HG02840 (cell line): ENCODE measurements at regions not wholly inside any gene's neighbourhood (a gene's known extent, or its start where the extent isn't known, plus 50 kb on each side); places are given as distances from the start of the nearest gene placed in this dataset.

Experiments used
- ATAC-seq: cut with Tn5 transposase; IDR thresholded peaks from one replicate; pipeline ENCODE4 v1.9.1; 2021; ENCODE audit warnings: mild to moderate bottlenecking, moderate library complexity, moderate number of reproducible peaks; ENCODE audit not compliant: unreplicated experiment, low FRiP score

DNA sequence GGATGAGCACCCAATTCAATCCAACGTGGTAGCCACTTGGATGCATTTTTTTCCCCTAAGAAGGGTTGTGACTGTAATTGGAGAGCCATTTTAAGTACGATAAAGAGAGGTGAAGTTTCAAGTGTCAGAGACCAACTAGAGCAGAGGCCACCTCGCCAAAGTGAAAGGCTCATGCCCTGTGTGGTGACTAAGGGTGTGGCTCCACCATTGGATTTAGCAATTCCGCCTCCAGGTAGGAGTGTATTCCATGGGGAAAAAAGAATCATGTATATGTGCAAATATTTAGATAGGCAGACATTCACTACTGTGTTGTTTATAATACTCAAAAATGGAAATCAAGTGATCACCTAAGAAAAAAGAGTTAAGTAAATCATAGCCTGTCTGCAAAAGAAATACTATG lies 53.1 kb upstream of the S1PR3 start:
- ATAC-seq = no peak
